ENCODE measurements at regions not wholly inside any gene's neighbourhood (a gene's known extent, or its start where the extent isn't known, plus 50 kb on each side); places are given as distances from the start of the nearest gene placed in this dataset.
A peak's percentile ranks its signal among the peaks of the same experiment; 100 is the strongest.
"Not testable (repeated sequence)": the region's sequence is repeated elsewhere in the genome, so short reads cannot be mapped to it uniquely, and the experiment has no call there.

DNA sequence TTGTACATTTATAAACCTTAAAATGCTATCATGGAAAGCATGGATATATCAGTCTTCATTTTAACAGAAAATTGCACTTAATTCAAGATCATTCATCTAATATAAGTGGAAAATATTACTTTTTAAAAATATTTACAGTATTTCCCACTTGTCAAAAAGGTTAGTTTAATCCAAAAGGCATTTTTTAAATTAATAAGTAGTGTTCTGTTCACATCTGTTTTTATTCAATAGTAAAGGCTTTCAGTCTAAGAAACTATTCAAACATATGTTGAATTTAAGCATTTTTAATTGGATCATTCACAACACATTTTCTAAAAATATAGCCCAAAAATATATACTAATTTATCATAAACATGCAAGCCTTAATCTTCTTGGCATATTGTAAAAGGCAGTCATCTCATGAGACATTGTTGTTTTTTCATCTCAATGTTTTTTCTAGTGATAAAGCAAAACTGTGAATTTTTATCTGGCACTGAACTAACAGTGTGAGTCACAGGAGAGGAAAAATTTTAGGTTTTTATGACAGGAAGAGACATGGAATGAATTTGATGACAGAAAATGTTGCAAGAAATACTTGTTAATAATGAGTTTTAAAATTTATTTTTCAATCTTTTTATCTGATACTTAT, 1642.5 kb upstream of the TMEFF2 start:
- ChIA-PET POLR2A (no interaction called here), CTCF (no interaction called here)
- no peak overlapping the region for H3K4me3 ChIP-seq (ENCODE audit: low read depth, low read length)
- H3K27ac ChIP-seq (ENCODE audit: extremely low read depth, low read depth, low read length), result no peak overlapping the region
- H3K36me3 ChIP-seq (ENCODE audit: control insufficient read depth in 2 of 2, insufficient read depth in 1 of 2, low read length in 2 of 2), result no peaks in the 10 kb centered on the region
- no peaks in the 10 kb centered on the region for H3K4me1 ChIP-seq (ENCODE audit: control insufficient read depth, insufficient read depth, low read length)
- no peak for TF ChIP-seq ZNF10 (tag by site-specific recombination; IDR thresholded peaks at IDR 0.05)
- TF ChIP-seq PRDM4 (tag by site-specific recombination; IDR thresholded peaks at IDR 0.05), result no peak
- TF ChIP-seq ZEB2 (tag by site-specific recombination; IDR thresholded peaks at IDR 0.05), result no peak
- H3K9me3 ChIP-seq (ENCODE audit: control insufficient read depth, insufficient read depth, low read depth, low read length), result no peaks in the 10 kb centered on the region

GRCh38 chr2:193836424-193837006, 1641.8 kb upstream of the TMEFF2 start:
- CTCF ChIA-PET; H3K27ac ChIP-seq (ENCODE audit: extremely low read depth, low read depth, low read length); POLR2A ChIA-PET: not testable (repeated sequence)

DNA sequence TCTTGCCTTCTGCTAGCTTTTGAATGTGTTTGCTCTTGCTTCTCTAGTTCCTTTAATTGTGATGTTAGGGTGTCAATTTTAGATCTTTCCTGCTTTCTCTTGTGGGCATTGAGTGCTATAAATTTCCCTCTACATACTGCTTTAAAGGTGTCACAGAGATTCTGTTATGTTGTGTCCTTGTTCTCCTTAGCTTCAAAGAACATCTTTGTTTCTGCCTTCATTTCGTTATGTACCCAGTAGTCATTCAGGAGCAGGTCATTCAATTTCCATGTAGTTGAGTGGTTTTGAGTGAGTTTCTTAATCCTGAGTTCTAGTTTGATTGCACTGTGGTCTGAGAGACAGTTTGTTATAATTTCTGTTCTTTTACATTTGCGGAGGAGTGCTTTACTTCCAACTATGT, 1639.2 kb upstream of the TMEFF2 start:
- H3K36me3 ChIP-seq (ENCODE audit: control insufficient read depth in 2 of 2, insufficient read depth in 1 of 2, low read length in 2 of 2); H3K9me3 ChIP-seq (ENCODE audit: control insufficient read depth, insufficient read depth, low read depth, low read length); CTCF ChIA-PET; H3K4me1 ChIP-seq (ENCODE audit: control insufficient read depth, insufficient read depth, low read length); H3K4me3 ChIP-seq (ENCODE audit: low read depth, low read length); POLR2A ChIA-PET; H3K27ac ChIP-seq (ENCODE audit: extremely low read depth, low read depth, low read length): not testable (repeated sequence)

More at GRCh38 chr2:193836424-193837006, 1641.8 kb upstream of the TMEFF2 start:
- peak; percentile 73 for TF ChIP-seq ZFP69B (tag by site-specific recombination; IDR thresholded peaks at IDR 0.05)
- not testable (repeated sequence) for H3K36me3 ChIP-seq (ENCODE audit: control insufficient read depth in 2 of 2, insufficient read depth in 1 of 2, low read length in 2 of 2); H3K4me3 ChIP-seq (ENCODE audit: low read depth, low read length); H3K4me1 ChIP-seq (ENCODE audit: control insufficient read depth, insufficient read depth, low read length); H3K9me3 ChIP-seq (ENCODE audit: control insufficient read depth, insufficient read depth, low read depth, low read length)

GRCh38 chr2:193824474-193824873, 1629.7 kb upstream of the TMEFF2 start:
- CTCF ChIA-PET, result no interaction called here
- Histone ChIP-seq H3K27ac (ENCODE audit: extremely low read depth, low read depth, low read length) (no peak overlapping the region), H3K4me3 (ENCODE audit: low read depth, low read length) (no peak overlapping the region), H3K36me3 (ENCODE audit: control insufficient read depth in 2 of 2, insufficient read depth in 1 of 2, low read length in 2 of 2) (no peaks in the 10 kb centered on the region), H3K9me3 (ENCODE audit: control insufficient read depth, insufficient read depth, low read depth, low read length) (no peaks in the 10 kb centered on the region), H3K4me1 (ENCODE audit: control insufficient read depth, insufficient read depth, low read length) (no peaks in the 10 kb centered on the region)
- POLR2A ChIA-PET, result no interaction called here
- TF ChIP-seq ZNF830 (tag by site-specific recombination; IDR thresholded peaks at IDR 0.05; ENCODE audit: low read depth) (no peak), ZNF404 (tag by site-specific recombination; IDR thresholded peaks at IDR 0.05) (no peak), ZNF560 (tag by site-specific recombination; IDR thresholded peaks at IDR 0.05; ENCODE audit: borderline replicate concordance) (no peak), ZBTB49 (tag by site-specific recombination; IDR thresholded peaks at IDR 0.05; ENCODE audit: low read depth) (no peak)
- TF ChIP-seq, protein P1, sequence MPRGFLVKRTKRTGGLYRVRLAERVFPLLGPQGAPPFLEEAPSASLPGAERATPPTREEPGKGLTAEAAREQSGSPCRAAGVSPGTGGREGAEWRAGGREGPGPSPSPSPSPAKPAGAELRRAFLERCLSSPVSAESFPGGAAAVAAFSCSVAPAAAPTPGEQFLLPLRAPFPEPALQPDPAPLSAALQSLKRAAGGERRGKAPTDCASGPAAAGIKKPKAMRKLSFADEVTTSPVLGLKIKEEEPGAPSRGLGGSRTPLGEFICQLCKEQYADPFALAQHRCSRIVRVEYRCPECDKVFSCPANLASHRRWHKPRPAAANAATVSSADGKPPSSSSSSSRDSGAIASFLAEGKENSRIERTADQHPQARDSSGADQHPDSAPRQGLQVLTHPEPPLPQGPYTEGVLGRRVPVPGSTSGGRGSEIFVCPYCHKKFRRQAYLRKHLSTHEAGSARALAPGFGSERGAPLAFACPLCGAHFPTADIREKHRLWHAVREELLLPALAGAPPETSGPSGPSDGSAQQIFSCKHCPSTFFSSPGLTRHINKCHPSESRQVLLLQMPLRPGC (tag by site-specific recombination; IDR thresholded peaks at IDR 0.05), result no peak
